HG03097 (cell line): ENCODE measurements at regions not wholly inside any gene's neighbourhood (a gene's known extent, or its start where the extent isn't known, plus 50 kb on each side); places are given as distances from the start of the nearest gene placed in this dataset.

ENCODE experiments used
- ATAC-seq: cut with Tn5 transposase; IDR thresholded peaks from one replicate; pipeline ENCODE4 v1.9.1; 2021; ENCODE audit not compliant: unreplicated experiment, low FRiP score

- no peak for ATAC-seq
Observed at GRCh38 chrX:6707497-6707896, 172.6 kb upstream of the VCX3A start.

GRCh38 chrX:6701085-6701484, 166.2 kb upstream of the VCX3A start:
- no peak for ATAC-seq

- ATAC-seq, result no peak
Observed at GRCh38 chrX:6695717-6696116, 160.8 kb upstream of the VCX3A start.

GRCh38 chrX:6694977-6695376, 160.1 kb upstream of the VCX3A start:
- ATAC-seq, result no peak

- no peak for ATAC-seq
Observed at GRCh38 chrX:6694221-6694620, 159.3 kb upstream of the VCX3A start.

GRCh38 chrX:6693051-6693450, 158.1 kb upstream of the VCX3A start:
- ATAC-seq, result no peak

- ATAC-seq, result no peak
Observed at GRCh38 chrX:6685489-6685888, 150.6 kb upstream of the VCX3A start.

- ATAC-seq, result no peak
Observed at GRCh38 chrX:6683353-6683752, 148.4 kb upstream of the VCX3A start.

GRCh38 chrX:6681521-6682145, 146.7 kb upstream of the VCX3A start:
- ATAC-seq, result no peak

- no peak for ATAC-seq
Observed at GRCh38 chrX:6679988-6680387, 145.1 kb upstream of the VCX3A start.

- no peak for ATAC-seq
Observed at GRCh38 chrX:6679550-6679949, 144.6 kb upstream of the VCX3A start.

- ATAC-seq, result no peak
Observed at GRCh38 chrX:6678313-6678712, 143.4 kb upstream of the VCX3A start.

- ATAC-seq, result no peak
Observed at GRCh38 chrX:6674734-6675133, 139.8 kb upstream of the VCX3A start.

GRCh38 chrX:6667048-6667768, 132.3 kb upstream of the VCX3A start:
- ATAC-seq, result no peak

GRCh38 chrX:6666624-6667023, 131.7 kb upstream of the VCX3A start:
- ATAC-seq, result no peak

- no peak for ATAC-seq
Observed at GRCh38 chrX:6661736-6662135, 126.8 kb upstream of the VCX3A start.

GRCh38 chrX:6660567-6661264, 125.8 kb upstream of the VCX3A start:
- ATAC-seq, result no peak

GRCh38 chrX:6645216-6645615, 110.3 kb upstream of the VCX3A start:
- ATAC-seq, result no peak

- no peak for ATAC-seq
Observed at GRCh38 chrX:6644411-6644810, 109.5 kb upstream of the VCX3A start.

GRCh38 chrX:6640727-6641126, 105.8 kb upstream of the VCX3A start:
- ATAC-seq, result no peak

GRCh38 chrX:6614506-6614905, 79.6 kb upstream of the VCX3A start:
- ATAC-seq, result no peak
